ENCODE measurements at regions not wholly inside any gene's neighbourhood (a gene's known extent, or its start where the extent isn't known, plus 50 kb on each side); places are given as distances from the start of the nearest gene placed in this dataset.

GRCh38 chr18:40347261-40347660 is 1607.8 kb upstream of the PIK3C3 start:
- H3K27me3 Mint-ChIP-seq (ENCODE audit: insufficient read depth), result no peaks in the 10 kb centered on the region
- no peaks in the 10 kb centered on the region for H3K27me3 ChIP-seq (ENCODE audit: control insufficient read depth, insufficient read depth, low read length, poor library complexity, severe bottlenecking)
- H3K36me3 Mint-ChIP-seq (ENCODE audit: low read depth), result no peaks in the 10 kb centered on the region
- DNase-seq, result no peak
- H3K9me3 Mint-ChIP-seq, result no peaks in the 10 kb centered on the region
- H3K4me1 Mint-ChIP-seq, result no peaks in the 10 kb centered on the region
- no peaks in the 10 kb centered on the region for H3K4me1 ChIP-seq (ENCODE audit: control insufficient read depth, insufficient read depth, low read length)
- no peak overlapping the region for H3K9ac ChIP-seq (ENCODE audit: extremely low read depth, low read length, poor library complexity, severe bottlenecking)
- H3K36me3 ChIP-seq (ENCODE audit: control insufficient read depth, insufficient read depth, low read length), result no peaks in the 10 kb centered on the region
- 95 to 98% methylated on average over 5 of the region's 5 CpGs for WGBS, 2 experiments (ENCODE audit: insufficient coverage in 1 of 2, insufficient read length in 1 of 2)
- TF ChIP-seq CTCF (conservative IDR thresholded peaks at IDR 0.05), result no peak
- no peak overlapping the region for H3K4me3 ChIP-seq (ENCODE audit: low read length)
- H3K27ac ChIP-seq (ENCODE audit: low read depth, low read length), result no peak overlapping the region
- H3K4me3 Mint-ChIP-seq, result no peak overlapping the region
- no peaks in the 10 kb centered on the region for H3K9me3 ChIP-seq (ENCODE audit: control insufficient read depth, low read length)
- no peak overlapping the region for H3K27ac Mint-ChIP-seq

- Mint-ChIP-seq H3K9me3 (no peaks in the 10 kb centered on the region), H3K36me3 (ENCODE audit: low read depth) (no peaks in the 10 kb centered on the region), H3K27ac (no peak overlapping the region), H3K4me3 (no peak overlapping the region), H3K27me3 (ENCODE audit: insufficient read depth) (no peaks in the 10 kb centered on the region), H3K4me1 (no peaks in the 10 kb centered on the region)
- no peaks in the 10 kb centered on the region for H3K36me3 ChIP-seq (ENCODE audit: control insufficient read depth, insufficient read depth, low read length)
- no peak overlapping the region for H3K9ac ChIP-seq (ENCODE audit: extremely low read depth, low read length, poor library complexity, severe bottlenecking)
- no peak for DNase-seq
- no peaks in the 10 kb centered on the region for H3K9me3 ChIP-seq (ENCODE audit: control insufficient read depth, low read length)
- H3K27ac ChIP-seq (ENCODE audit: low read depth, low read length), result no peak overlapping the region
- H3K4me3 ChIP-seq (ENCODE audit: low read length), result no peak overlapping the region
- H3K4me1 ChIP-seq (ENCODE audit: control insufficient read depth, insufficient read depth, low read length), result no peaks in the 10 kb centered on the region
- TF ChIP-seq CTCF (conservative IDR thresholded peaks at IDR 0.05), result no peak
- H3K27me3 ChIP-seq (ENCODE audit: control insufficient read depth, insufficient read depth, low read length, poor library complexity, severe bottlenecking), result no peaks in the 10 kb centered on the region
Measured at GRCh38 chr18:40346146-40346545, 1608.9 kb upstream of the PIK3C3 start.

- no peaks in the 10 kb centered on the region for H3K9me3 ChIP-seq (ENCODE audit: control insufficient read depth, low read length)
- WGBS, 2 experiments (ENCODE audit: insufficient coverage in 1 of 2, insufficient read length in 1 of 2), result 100% methylated on average over 1 of the region's 3 CpGs; no CpG with 5 or more reads in 1 of the 2 experiments
- Mint-ChIP-seq H3K4me3 (no peak overlapping the region), H3K4me1 (no peaks in the 10 kb centered on the region), H3K27me3 (ENCODE audit: insufficient read depth) (no peaks in the 10 kb centered on the region), H3K36me3 (ENCODE audit: low read depth) (no peaks in the 10 kb centered on the region), H3K27ac (no peak overlapping the region), H3K9me3 (no peaks in the 10 kb centered on the region)
- H3K4me1 ChIP-seq (ENCODE audit: control insufficient read depth, insufficient read depth, low read length), result no peaks in the 10 kb centered on the region
- no peak for TF ChIP-seq CTCF (conservative IDR thresholded peaks at IDR 0.05)
- no peak for DNase-seq
- H3K4me3 ChIP-seq (ENCODE audit: low read length), result no peak overlapping the region
- no peaks in the 10 kb centered on the region for H3K36me3 ChIP-seq (ENCODE audit: control insufficient read depth, insufficient read depth, low read length)
- no peak overlapping the region for H3K27ac ChIP-seq (ENCODE audit: low read depth, low read length)
- H3K9ac ChIP-seq (ENCODE audit: extremely low read depth, low read length, poor library complexity, severe bottlenecking), result no peak overlapping the region
- no peaks in the 10 kb centered on the region for H3K27me3 ChIP-seq (ENCODE audit: control insufficient read depth, insufficient read depth, low read length, poor library complexity, severe bottlenecking)
Measured at GRCh38 chr18:40341701-40342100, 1613.3 kb upstream of the PIK3C3 start.

Measured in endodermal cell (in vitro differentiated cells).